HG03108 (cell line): ENCODE measurements at regions not wholly inside any gene's neighbourhood (a gene's known extent, or its start where the extent isn't known, plus 50 kb on each side); places are given as distances from the start of the nearest gene placed in this dataset.
"Not testable (repeated sequence)": the region's sequence is repeated elsewhere in the genome, so short reads cannot be mapped to it uniquely, and the experiment has no call there.

ENCODE experiments used
- ATAC-seq: cut with Tn5 transposase; IDR thresholded peaks from one replicate; pipeline ENCODE4 v1.9.1; 2021; ENCODE audit warnings: moderate library complexity; ENCODE audit not compliant: unreplicated experiment

DNA sequence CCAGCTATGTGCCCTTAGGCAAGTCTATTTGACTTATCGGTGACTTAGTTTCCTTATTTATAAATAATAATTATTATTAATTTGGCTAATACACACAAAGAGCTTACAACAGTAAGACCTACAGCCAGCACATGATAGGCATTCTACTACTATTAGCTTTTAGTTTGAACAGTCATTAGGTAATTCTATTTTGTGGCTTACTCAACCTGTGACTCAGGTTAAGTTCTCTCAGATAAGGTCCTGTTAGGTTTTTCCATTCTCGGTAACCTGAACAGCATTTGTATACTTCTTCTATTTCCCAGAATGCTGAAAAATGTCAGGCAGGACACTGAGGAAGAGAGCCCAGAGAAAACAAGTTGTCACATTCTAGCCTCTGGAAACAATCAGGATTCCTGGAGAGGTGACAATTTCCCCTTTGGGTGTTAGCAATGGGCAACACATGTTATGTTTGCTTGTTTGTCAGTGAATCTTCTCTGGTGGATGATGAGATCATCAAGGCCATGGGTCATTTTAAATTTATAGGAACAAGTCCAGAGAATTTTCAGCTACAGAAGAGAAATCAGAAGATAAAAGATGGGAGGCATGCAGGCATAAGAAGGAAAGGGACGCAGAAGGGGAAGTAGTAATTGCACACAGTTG lies 2144.7 kb downstream of the PCDH7 start:
- no peak for ATAC-seq

DNA sequence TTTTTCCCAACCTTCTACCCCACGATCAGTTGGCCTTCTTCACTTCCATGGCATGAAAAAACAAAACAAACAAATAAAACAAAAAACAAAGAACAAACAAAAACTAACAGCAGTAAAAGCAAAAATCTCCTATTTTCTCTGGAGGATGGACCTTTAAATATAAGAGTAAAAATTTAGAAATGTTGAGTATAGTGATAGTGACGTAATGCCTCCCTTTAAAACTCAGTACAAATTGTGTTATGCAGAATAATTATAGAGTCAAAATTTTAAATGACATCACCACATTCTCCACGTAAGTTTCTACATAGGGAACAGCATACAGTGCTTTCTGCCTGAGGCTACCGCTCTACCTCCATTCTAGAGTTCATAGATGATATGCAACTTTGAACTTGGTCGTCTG lies 2156.4 kb downstream of the PCDH7 start:
- no peak for ATAC-seq

DNA sequence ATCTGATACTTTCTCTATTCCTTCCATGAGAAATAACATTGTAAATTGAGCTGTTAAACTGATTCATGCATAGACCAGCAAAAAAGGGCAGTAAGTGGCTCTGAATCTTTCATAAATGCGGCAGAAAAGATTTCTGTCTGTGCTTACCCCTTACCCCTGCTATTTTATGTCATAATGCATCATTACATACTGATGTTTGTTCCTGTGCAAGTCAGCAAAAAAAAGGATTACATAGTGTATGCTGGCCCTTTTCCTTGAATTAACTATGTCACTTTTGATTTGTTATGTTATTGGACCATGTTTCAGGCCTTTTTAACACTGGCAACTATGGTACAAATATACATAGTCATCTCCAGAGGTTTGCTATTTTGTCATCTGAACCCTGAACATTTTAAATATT lies 2159.7 kb downstream of the PCDH7 start:
- no peak for ATAC-seq

DNA sequence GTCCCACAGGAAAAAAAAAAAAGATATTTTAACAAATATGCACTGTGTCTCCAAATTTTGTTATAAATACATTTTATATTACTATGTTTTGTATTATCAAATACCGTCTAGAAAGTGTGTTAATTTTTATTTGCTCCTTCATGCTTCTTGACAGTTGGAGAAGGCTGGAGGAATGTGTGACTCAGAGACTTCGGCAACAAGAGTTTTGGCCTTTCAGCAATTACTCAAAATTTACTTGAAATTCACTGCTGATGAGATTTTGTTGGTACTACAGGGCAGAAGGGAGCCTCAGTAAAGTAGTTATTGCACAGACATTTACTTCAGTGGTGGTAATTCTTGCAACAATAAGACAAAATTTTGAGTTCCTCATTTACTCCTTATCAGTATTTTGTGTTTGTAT lies 2164.0 kb downstream of the PCDH7 start:
- no peak for ATAC-seq

DNA sequence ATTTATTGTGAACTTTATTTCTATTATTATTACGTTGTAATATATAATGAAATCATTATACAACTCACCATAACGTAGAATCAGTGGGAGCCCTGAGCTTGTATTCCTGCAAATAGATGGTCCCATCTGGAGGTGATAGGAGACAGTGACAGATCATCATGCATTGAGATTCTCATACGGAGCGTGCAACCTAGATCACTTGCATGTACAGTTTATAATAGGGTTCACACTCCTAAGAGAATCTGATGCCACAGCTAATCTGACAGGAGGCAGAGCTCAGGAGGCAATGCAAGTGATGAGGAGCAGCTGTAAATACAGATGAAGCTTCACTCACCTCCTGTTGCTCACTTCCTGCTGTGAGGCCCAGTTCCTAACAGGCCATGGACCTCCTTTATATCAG lies 2170.2 kb downstream of the PCDH7 start:
- ATAC-seq = no peak

DNA sequence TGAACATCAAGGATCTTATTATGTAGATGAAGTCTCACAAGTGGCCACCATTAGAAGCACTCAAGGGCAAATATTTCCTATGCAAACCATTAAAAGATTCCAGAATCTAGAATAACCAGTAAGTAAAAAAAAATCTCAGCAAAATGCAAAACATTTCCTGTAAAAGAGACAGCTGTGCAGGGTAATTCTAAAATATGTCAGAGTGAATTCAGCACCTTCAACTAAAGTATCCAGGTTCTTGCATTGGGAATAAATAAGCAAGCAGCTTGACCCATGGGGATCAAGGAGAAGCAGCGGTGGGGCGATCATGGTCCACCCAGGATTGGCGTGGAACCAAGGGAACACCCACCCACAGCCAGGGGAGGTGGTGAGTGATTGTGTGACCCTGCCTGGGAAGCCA lies 2188.9 kb downstream of the PCDH7 start:
- ATAC-seq = no peak

DNA sequence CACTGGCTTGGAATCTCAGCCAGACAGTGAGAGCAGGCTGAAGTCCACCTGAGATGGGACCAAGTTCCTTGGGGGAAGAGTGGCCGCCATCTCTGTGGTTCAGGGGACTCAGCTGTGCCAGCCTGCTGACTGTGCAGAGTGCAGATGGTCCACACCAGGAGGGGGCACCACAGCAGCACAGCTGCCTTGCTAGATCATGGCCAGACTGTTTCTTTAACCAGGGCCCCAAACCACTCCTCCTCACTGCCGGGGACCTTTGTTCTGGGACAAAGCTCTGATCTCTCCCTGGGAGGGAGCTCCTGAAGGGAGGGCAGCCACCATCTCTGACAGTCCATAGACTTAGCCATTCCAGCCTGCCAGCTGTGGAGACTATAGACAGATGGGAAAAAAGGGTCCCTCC lies 2189.6 kb downstream of the PCDH7 start:
- ATAC-seq = no peak

DNA sequence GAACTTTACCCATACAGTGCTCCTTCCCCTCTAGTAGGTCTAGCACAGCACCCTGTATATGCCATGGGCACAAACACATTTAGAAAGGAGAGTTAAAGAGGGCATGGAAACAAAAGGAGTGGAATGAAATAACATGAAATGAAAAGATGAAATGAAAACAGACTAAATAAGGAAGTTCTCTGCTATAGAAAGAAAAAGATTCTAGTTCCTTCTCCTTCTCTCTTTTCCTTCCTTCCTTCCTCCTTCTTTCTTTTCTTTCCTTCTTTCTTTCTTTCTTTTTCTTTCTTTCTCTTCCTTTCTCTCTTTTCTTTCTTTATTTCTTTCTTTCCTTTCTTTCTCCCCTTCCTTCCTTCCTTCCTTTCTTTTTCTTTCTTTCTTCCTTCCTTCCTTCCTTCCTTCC lies 2197.4 kb downstream of the PCDH7 start:
- no peak for ATAC-seq

DNA sequence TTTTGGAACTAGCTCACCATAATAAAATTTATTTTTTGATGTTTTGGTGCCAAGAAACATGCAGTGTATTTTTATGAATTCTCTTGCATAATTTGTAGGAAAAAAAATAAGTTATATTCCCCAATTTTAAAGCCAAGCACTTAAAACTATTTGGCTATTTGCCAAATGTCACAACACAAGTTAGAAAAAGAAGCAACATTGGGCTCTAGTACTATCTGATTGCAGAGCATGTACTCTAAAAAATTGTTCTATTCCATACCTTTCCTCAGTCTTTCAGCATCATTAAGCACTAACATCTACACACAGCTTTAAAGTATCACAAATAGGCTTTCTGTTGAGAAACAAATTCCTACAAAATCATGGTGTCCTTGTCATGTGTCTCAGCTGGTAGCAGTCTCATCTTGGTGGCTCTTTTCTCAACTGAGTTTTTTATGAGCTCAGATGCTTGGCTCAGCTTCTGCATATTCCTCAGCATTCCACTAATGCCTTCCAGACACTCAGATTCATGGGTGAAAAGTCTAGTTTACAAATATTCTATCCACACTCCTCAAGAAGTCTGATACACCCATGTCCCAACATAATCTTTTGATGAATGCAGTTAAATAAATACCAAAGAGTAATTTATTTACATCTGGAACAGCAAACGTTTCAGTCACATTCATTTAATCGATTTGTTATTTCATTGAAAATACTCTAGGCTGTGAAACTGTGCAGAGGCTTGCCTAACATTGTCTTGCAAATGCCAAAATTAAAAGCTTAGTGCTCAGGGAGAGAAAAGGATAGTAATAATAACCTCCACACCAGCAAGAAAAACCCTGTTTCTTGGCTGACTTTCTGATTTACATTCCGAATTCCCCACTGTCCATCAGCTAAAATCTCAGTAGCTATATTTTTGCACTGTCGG lies 2209.9 kb downstream of the PCDH7 start:
- ATAC-seq = no peak

DNA sequence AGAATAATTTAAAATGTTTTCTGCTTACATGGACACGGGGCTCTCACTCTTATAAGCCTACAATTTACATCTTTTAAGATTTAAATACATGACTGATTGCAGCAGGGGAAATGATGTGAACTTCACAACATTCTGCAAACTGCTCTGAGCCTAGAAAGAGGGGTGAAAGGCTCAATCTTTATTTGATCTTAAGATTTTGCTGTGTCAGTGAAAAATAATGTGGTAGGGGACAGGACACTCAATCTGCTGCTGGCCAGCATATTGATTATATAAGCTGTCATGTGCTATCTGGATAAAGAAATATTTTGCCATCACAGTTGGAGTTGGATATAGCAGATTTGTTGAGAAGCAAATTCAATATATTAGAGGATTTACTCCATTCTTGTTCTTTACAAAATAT lies 2210.5 kb downstream of the PCDH7 start:
- no peak for ATAC-seq

DNA sequence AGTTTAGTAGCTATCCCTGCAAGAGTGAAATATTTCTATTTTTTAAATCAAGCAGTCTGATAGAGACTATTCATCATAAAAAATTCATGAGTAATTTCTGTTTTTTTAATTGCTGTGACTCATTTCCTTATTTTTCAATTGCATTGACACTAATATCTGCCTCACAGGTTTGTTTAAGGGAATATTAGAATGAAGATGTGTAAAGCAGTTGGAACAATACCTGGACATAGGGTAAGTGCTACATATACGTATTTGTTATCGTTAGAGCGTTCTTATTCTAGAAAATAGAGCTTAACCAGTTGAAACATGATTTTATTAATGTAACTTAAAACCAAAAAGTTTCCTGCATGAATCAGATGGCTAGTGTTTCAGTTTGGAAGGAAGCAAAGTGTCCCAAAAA lies 2211.3 kb downstream of the PCDH7 start:
- no peak for ATAC-seq

DNA sequence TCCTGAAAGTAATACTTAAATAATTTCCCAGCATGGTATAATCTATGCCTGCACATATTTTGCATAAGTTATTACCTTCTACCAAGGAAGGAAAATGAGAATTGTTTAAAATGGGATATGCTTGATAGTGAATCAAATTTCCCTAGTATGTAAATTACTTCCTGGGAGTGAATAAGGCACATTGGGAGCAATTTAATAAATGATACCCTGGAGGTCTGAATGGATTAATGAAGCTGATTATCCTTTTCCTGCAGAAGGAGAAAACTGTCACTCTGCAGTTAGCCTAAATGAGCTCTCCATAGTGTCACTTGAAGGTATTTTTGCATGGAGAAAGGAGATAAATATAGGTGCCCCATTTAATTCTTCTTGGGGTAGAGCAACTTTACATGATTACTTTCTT lies 2212.0 kb downstream of the PCDH7 start:
- no peak for ATAC-seq

DNA sequence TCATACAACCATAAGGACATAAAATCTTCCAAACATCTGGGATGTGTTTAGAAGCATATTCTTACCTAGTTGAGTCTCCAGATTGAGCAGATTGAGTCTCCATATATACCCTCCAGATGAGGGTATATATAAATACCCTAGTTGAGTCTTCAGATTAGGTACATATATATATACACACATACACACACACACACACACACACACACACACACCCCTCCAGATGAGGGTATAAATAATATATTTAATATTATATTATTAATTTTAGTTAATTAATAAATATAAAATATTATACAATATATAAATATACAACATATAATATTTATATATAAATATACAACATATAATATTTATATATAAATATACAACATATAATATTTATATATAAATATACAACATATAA lies 2219.1 kb downstream of the PCDH7 start:
- not testable (repeated sequence) for ATAC-seq

DNA sequence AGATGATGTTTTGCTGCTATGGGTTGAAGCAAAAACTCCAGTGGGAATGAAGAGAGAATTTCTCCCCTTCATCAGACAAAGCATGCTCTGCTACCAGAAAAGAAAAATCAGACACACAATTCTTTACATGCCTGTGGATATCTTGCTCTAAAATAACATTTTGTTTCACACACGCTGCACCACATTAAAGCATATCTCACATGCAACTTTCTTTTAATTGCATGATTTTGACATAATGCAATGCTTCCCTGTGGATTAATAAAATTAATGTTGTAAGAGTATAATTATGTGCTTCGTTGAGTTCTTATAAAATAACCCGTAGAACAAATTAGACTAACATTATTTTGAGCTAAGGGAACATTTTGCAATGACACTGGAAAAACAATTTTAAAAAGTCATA lies 2230.7 kb downstream of the PCDH7 start:
- no peak for ATAC-seq

DNA sequence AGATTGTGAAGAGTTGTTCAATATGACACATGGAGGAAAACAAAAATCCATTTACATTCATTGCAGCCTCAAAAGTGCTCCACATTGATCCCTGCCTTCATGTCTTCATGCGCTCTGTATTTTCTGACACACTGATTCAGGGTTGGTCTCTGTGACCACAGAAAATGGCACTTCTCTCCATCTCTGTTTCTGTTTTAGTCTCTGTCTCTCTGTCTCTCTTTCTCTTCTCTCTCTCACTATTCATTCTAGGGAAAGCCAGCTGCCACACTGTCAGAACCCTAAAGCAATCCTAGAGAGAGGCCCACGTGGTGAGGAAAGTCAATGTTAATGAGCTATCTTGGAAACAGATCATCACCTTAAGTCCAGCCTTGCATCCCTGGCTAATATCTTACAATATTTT lies 2238.4 kb downstream of the PCDH7 start:
- no peak for ATAC-seq

DNA sequence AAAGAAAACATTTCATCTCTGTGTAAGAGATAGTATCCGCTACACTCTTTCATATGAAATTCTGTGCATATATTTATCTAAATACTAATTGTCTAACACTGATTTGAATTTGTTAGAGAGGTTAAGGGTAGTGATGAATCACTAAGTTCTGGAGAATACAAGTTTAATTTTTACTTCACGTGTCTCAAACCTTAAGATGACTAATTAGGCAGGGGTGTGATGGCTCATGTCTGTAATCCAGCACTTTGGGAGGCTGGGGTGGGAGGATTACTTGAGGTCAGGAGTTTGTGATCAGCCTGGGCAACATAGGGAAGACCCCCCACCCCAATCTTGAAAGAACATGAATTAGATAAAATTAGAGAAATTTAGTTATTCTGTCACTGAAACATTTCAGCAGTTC lies 2241.9 kb downstream of the PCDH7 start:
- ATAC-seq = no peak

DNA sequence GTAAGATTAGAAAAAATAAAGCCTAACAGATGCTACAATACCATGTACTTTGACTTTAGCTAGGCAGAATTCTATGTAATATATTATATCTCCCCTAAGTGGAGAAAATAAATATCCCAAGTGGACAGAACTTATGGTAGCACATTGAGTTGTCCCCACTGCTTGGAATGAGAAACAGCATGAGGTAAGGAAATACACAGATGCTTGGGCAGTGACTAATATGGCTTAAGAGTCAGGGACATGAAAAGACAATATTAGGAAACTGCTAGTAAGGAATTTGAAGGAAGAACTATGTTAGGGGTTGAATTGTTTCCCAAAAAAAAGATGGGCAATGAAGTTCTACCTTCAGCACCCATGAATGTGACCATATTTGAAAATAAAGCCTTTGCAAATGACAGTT lies 2265.1 kb downstream of the PCDH7 start:
- ATAC-seq = no peak

DNA sequence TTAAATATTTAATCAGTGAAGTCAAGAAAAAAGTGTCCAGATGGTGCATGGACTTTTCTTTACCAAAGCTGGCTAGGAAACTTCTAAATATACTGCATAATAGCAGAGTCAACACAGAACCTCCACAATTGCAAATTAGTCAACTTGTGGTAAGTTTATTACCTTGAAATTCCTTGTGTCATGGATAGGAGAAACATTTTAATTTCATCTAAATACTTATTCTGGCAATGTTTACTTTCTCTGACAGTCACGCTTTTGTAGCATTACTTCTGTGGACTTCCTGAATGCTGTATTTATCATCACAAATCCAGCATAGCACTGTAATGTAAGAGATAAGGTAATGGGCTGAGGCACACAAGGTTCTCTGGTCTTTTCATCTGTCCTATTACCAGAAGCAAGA lies 2266.1 kb downstream of the PCDH7 start:
- ATAC-seq = no peak

DNA sequence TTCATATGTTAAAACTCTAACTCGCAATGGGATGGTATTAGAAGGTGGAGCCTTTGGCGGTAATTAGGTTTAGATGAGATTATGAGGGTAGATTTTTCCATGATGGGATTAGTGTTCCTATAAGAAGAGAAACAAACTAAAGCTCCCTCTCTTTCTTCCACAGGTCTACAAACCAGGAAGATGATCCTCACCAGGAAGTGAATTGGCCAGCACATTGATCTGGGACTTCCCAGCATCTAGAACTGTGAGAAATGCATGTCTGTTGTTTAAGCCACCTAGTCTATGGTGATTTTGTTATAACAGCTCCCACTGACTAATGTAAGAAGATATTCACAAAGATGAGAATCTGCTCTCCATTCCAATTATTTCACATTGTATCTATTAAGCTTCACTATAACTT lies 2266.9 kb downstream of the PCDH7 start:
- no peak for ATAC-seq

DNA sequence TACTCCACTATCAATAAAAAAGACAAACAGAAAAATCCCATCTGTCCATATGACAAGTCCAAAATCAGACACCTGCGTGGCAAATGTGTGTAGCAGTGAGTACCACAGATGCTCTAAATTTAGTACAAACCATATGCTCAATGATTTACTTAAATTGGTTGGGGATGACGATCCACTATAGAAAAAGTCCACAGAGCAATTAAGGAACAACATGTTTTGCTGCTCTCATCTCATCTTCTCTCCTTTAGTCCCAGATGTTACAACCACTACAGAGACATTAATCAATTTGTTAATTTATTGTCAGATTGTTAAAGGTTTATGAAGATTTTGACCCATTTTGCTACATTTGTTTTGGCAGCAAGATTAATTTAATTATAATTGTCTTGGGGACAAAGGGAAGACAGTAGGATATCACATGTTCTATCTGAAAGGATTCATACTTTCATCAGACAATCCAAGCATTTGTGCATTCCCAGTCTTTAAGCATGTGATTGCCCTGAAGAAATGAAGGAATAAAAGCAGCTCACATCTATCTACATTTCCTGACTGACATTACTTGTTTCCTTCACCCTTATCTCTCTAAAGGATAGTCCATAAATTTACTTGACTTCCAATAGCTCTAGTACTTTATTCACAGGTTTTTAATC lies 2268.1 kb downstream of the PCDH7 start:
- ATAC-seq = no peak

DNA sequence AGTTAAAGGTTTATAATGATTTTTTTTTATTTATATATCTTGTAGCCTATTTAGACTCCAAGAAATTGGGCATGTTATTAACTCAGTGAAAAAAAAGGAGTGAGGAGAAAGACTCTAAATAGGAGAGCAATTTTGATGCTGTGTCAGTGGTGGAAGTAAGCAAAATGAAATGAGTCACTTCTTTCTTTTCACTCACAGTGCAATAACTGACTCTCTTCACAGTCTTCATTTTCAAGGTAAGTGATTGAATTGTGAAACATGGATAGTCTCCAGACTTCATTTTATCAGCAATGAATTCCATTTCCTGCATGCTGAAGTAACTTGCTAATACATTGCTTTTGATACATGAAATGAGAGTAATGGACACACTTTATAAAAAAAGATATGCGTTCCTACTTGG lies 2271.5 kb downstream of the PCDH7 start:
- ATAC-seq = no peak
